DND-41 (cell line): ENCODE measurements at regions not wholly inside any gene's neighbourhood (a gene's known extent, or its start where the extent isn't known, plus 50 kb on each side); places are given as distances from the start of the nearest gene placed in this dataset.

Source experiments
- CTCF ChIP-seq: IDR thresholded peaks from 2 replicates; pipeline ENCODE4 v1.5.1; 2012; ENCODE audit warnings: borderline replicate concordance, low read length, moderate library complexity, mild to moderate bottlenecking; ENCODE audit not compliant: poor library complexity, severe bottlenecking; ENCODE audit errors: extremely low read depth
- EZH2 ChIP-seq: IDR thresholded peaks from 3 replicates; pipeline ENCODE4 v1.6.1; 2012; ENCODE audit warnings: borderline replicate concordance, low read depth, mild to moderate bottlenecking, moderate library complexity, low read length, inconsistent platforms; ENCODE audit not compliant: severe bottlenecking

- no peak for TF ChIP-seq CTCF
- TF ChIP-seq EZH2: no peak
These were observed 419.4 kb upstream of the USP24 start for GRCh38 chr1:55634516-55634915.
